ENCODE measurements at regions not wholly inside any gene's neighbourhood (a gene's known extent, or its start where the extent isn't known, plus 50 kb on each side); places are given as distances from the start of the nearest gene placed in this dataset.

DNA sequence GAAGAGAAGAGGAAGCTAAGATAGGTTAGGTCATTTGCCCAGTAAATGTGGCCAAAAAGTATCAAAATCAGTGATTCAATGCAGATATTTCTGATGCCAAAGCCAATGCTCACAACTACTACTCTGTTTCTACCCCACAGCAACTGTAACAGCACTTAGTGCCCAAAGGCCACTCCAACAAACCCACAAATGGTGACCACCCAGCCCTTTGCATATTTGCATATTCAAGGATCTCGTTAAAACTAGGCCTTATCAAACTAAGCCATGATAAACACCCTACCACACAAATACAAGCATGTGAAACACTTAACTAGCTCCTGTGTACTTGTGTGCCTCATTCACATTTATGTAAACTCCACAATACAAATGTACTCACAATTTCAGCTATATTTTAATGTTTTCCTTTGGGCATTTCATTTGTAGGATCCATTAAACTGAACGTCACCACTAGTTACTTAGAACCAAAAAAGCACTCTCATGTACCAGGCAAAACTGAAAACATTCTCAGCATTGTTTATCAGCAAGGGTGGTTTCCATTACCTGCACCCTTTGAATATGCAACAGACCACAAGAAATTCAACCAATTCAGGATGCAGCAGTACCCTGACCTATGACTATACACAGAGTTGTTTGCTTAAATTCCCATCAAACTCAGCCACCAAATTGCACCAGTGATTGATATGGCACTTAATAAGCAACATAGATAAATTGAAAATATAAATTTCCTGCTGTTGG, 111.2 kb upstream of the STT3B start:
- no peaks in the 10 kb centered on the region for H3F3A ChIP-seq (ENCODE audit: low read depth)
- TF ChIP-seq EZH2phosphoT487 (IDR thresholded peaks at IDR 0.05; ENCODE audit: borderline replicate concordance): no peak
- TF ChIP-seq, protein P1, sequence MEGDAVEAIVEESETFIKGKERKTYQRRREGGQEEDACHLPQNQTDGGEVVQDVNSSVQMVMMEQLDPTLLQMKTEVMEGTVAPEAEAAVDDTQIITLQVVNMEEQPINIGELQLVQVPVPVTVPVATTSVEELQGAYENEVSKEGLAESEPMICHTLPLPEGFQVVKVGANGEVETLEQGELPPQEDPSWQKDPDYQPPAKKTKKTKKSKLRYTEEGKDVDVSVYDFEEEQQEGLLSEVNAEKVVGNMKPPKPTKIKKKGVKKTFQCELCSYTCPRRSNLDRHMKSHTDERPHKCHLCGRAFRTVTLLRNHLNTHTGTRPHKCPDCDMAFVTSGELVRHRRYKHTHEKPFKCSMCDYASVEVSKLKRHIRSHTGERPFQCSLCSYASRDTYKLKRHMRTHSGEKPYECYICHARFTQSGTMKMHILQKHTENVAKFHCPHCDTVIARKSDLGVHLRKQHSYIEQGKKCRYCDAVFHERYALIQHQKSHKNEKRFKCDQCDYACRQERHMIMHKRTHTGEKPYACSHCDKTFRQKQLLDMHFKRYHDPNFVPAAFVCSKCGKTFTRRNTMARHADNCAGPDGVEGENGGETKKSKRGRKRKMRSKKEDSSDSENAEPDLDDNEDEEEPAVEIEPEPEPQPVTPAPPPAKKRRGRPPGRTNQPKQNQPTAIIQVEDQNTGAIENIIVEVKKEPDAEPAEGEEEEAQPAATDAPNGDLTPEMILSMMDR (conservative IDR thresholded peaks at IDR 0.05; ENCODE audit: low read length): no peak
- no peak overlapping the region for H3K9ac ChIP-seq (ENCODE audit: low read depth, low read length, poor library complexity, severe bottlenecking)
- H2AFZ ChIP-seq (ENCODE audit: low read length): no peak overlapping the region
- peaks cover 22% of the 10 kb centered on the region for H3K4me1 ChIP-seq (ENCODE audit: insufficient read depth, low read length, poor library complexity, severe bottlenecking)
- H3K27me3 ChIP-seq (ENCODE audit: insufficient read depth, low read length, poor library complexity, severe bottlenecking): no peaks in the 10 kb centered on the region
- no peaks in the 10 kb centered on the region for H3K36me3 ChIP-seq (ENCODE audit: insufficient read depth, low read length)
- H3K79me2 ChIP-seq (ENCODE audit: insufficient read depth, low read length): no peaks in the 10 kb centered on the region
- H3K9me2 ChIP-seq (replicated peaks; ENCODE audit: low read depth, low read length): no peaks in the 10 kb centered on the region
- H3K4me3 ChIP-seq (ENCODE audit: low read length, poor library complexity, severe bottlenecking): no peak overlapping the region
- H4K20me1 ChIP-seq (ENCODE audit: insufficient read depth, low read length, poor library complexity, severe bottlenecking): no peaks in the 10 kb centered on the region
- no peak overlapping the region for H3K4me2 ChIP-seq (ENCODE audit: low read depth, low read length, poor library complexity, severe bottlenecking)
- no peaks in the 10 kb centered on the region for H3K9me3 ChIP-seq (ENCODE audit: insufficient read depth, low read depth, low read length)

DNA sequence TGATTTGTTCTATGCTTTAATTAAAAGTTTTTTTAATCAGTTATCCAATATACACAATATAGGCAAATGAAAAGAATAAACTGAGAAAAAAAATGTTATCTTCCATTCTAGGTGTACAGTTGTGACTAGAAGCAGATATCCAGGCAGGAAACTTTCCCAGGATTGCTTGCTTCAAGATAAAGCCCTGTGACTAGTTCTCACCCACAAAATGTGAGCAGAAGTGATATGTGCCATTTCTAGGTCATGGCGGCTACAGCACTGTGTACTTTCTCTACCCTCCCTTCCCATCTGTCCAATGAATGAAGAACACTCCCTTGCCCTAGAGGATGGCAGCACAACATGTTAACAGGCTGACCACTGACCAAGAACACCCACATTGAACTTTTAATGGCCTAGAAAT, 110.5 kb upstream of the STT3B start:
- no peaks in the 10 kb centered on the region for H3K27me3 ChIP-seq (ENCODE audit: insufficient read depth, low read length, poor library complexity, severe bottlenecking)
- TF ChIP-seq, protein P1 (conservative IDR thresholded peaks at IDR 0.05; ENCODE audit: low read length): no peak
- TF ChIP-seq EZH2phosphoT487 (IDR thresholded peaks at IDR 0.05; ENCODE audit: borderline replicate concordance): no peak

GRCh38 chr3:31423482-31423881, 109.2 kb upstream of the STT3B start:
- no peaks in the 10 kb centered on the region for H3K36me3 ChIP-seq (ENCODE audit: insufficient read depth, low read length)
- H2AFZ ChIP-seq (ENCODE audit: low read length): 0 out of 2 replicates have a peak overlapping the region, but pooled peaks have one; percentile 5
- H3K9me3 ChIP-seq (ENCODE audit: insufficient read depth, low read depth, low read length): peaks cover 7% of the 10 kb centered on the region; the same call in 1 of the 2 replicates
- H3K79me2 ChIP-seq (ENCODE audit: insufficient read depth, low read length): no peaks in the 10 kb centered on the region
- H3K4me2 ChIP-seq (ENCODE audit: low read depth, low read length, poor library complexity, severe bottlenecking): no peak overlapping the region
- H3K4me1 ChIP-seq (ENCODE audit: insufficient read depth, low read length, poor library complexity, severe bottlenecking): peaks cover 12% of the 10 kb centered on the region
- H3K9me2 ChIP-seq (replicated peaks; ENCODE audit: low read depth, low read length): no peaks in the 10 kb centered on the region
- no peak for TF ChIP-seq EZH2phosphoT487 (IDR thresholded peaks at IDR 0.05; ENCODE audit: borderline replicate concordance)
- TF ChIP-seq, protein P1 (conservative IDR thresholded peaks at IDR 0.05; ENCODE audit: low read length): no peak
- no peaks in the 10 kb centered on the region for H3F3A ChIP-seq (ENCODE audit: low read depth)
- no peak overlapping the region for H3K9ac ChIP-seq (ENCODE audit: low read depth, low read length, poor library complexity, severe bottlenecking)
- H3K27me3 ChIP-seq (ENCODE audit: insufficient read depth, low read length, poor library complexity, severe bottlenecking): no peaks in the 10 kb centered on the region
- no peak overlapping the region for H3K4me3 ChIP-seq (ENCODE audit: low read length, poor library complexity, severe bottlenecking)
- H4K20me1 ChIP-seq (ENCODE audit: insufficient read depth, low read length, poor library complexity, severe bottlenecking): no peaks in the 10 kb centered on the region

More for the DNA sequence above, 110.5 kb upstream of the STT3B start:
- no peaks in the 10 kb centered on the region for H3K9me3 ChIP-seq (ENCODE audit: insufficient read depth, low read depth, low read length)
- H3K4me2 ChIP-seq (ENCODE audit: low read depth, low read length, poor library complexity, severe bottlenecking): no peak overlapping the region
- H3K4me3 ChIP-seq (ENCODE audit: low read length, poor library complexity, severe bottlenecking): no peak overlapping the region
- H3K9me2 ChIP-seq (replicated peaks; ENCODE audit: low read depth, low read length): no peaks in the 10 kb centered on the region
- H2AFZ ChIP-seq (ENCODE audit: low read length): no peak overlapping the region
- no peaks in the 10 kb centered on the region for H4K20me1 ChIP-seq (ENCODE audit: insufficient read depth, low read length, poor library complexity, severe bottlenecking)
- no peaks in the 10 kb centered on the region for H3F3A ChIP-seq (ENCODE audit: low read depth)
- H3K4me1 ChIP-seq (ENCODE audit: insufficient read depth, low read length, poor library complexity, severe bottlenecking): peaks cover 15% of the 10 kb centered on the region
- no peaks in the 10 kb centered on the region for H3K79me2 ChIP-seq (ENCODE audit: insufficient read depth, low read length)
- no peak overlapping the region for H3K9ac ChIP-seq (ENCODE audit: low read depth, low read length, poor library complexity, severe bottlenecking)
- no peaks in the 10 kb centered on the region for H3K36me3 ChIP-seq (ENCODE audit: insufficient read depth, low read length)

Measured in Loucy (cell line).